Loucy (cell line): ENCODE measurements at regions not wholly inside any gene's neighbourhood (a gene's known extent, or its start where the extent isn't known, plus 50 kb on each side); places are given as distances from the start of the nearest gene placed in this dataset.
A peak's percentile ranks its signal among the peaks of the same experiment; 100 is the strongest.

ENCODE experiments used
- H2AFZ ChIP-seq: fragments of 200-600 bp; sonication (generic); 2 replicates; pipeline ENCODE4 v1.6.0; 2016; ENCODE audit warnings: antibody characterized with exemption, mild to moderate bottlenecking, low read length, moderate library complexity
- H3F3A ChIP-seq: fragments of 200-600 bp; 2 replicates; pipeline ENCODE4 v1.6.0; 2016; ENCODE audit warnings: antibody characterized with exemption, low read depth, mild to moderate bottlenecking
- H3K27me3 ChIP-seq: fragments of 200-600 bp; sonication (generic); 2 replicates; pipeline ENCODE4 v1.6.1; 2014; ENCODE audit warnings: low read length, mild to moderate bottlenecking; ENCODE audit not compliant: insufficient read depth, poor library complexity, severe bottlenecking
- H3K36me3 ChIP-seq: fragments of 200-600 bp; sonication (generic); 2 replicates; pipeline ENCODE4 v1.6.1; 2016; ENCODE audit warnings: low read length; ENCODE audit not compliant: insufficient read depth
- H3K4me1 ChIP-seq: fragments of 200-600 bp; sonication (generic); 2 replicates; pipeline ENCODE4 v1.5.1; 2014; ENCODE audit warnings: low read length, mild to moderate bottlenecking; ENCODE audit not compliant: insufficient read depth, poor library complexity, severe bottlenecking
- H3K4me2 ChIP-seq: fragments of 200-600 bp; sonication (generic); 2 replicates; pipeline ENCODE4 v1.6.0; 2014; ENCODE audit warnings: antibody characterized with exemption, low read length, low read depth, mild to moderate bottlenecking; ENCODE audit not compliant: poor library complexity, severe bottlenecking
- H3K4me3 ChIP-seq: fragments of 200-600 bp; sonication (generic); 2 replicates; pipeline ENCODE4 v1.5.1; 2014; ENCODE audit warnings: low read length, mild to moderate bottlenecking, mixed read lengths; ENCODE audit not compliant: poor library complexity, severe bottlenecking
- H3K79me2 ChIP-seq: fragments of 200-600 bp; sonication (generic); 2 replicates; pipeline ENCODE4 v1.6.1; 2014; ENCODE audit warnings: low read length; ENCODE audit not compliant: insufficient read depth
- H3K9ac ChIP-seq: fragments of 200-600 bp; sonication (generic); 2 replicates; pipeline ENCODE4 v1.6.0; 2014; ENCODE audit warnings: mild to moderate bottlenecking, low read depth, low read length, moderate library complexity; ENCODE audit not compliant: poor library complexity, severe bottlenecking
- H3K9me2 ChIP-seq: fragments of 200-600 bp; sonication (generic); replicated peaks from 2 replicates; pipeline ENCODE4 v1.6.1; 2016; ENCODE audit warnings: low read depth, low read length, mixed read lengths
- H3K9me3 ChIP-seq: fragments of 200-600 bp; sonication (generic); 2 replicates; pipeline ENCODE4 v1.6.1; 2014; ENCODE audit warnings: mild to moderate bottlenecking, antibody characterized with exemption, low read length, low read depth; ENCODE audit not compliant: insufficient read depth
- H4K20me1 ChIP-seq: fragments of 200-600 bp; sonication (generic); 2 replicates; pipeline ENCODE4 v1.6.0; 2014; ENCODE audit warnings: antibody characterized with exemption, low read length, mild to moderate bottlenecking; ENCODE audit not compliant: insufficient read depth, poor library complexity, severe bottlenecking
- EZH2phosphoT487 ChIP-seq: fragments of 200-600 bp; IDR thresholded peaks from 2 replicates; pipeline ENCODE4 v1.6.1; 2018; ENCODE audit warnings: antibody characterized with exemption, mild to moderate bottlenecking, moderate library complexity, borderline replicate concordance
- TF ChIP-seq, protein P1 (sequence below): fragments of 200-600 bp; sonication (generic); conservative IDR thresholded peaks from 2 replicates; pipeline ENCODE4 v1.5.1; 2014; ENCODE audit warnings: mild to moderate bottlenecking, antibody characterized with exemption, low read length

DNA sequence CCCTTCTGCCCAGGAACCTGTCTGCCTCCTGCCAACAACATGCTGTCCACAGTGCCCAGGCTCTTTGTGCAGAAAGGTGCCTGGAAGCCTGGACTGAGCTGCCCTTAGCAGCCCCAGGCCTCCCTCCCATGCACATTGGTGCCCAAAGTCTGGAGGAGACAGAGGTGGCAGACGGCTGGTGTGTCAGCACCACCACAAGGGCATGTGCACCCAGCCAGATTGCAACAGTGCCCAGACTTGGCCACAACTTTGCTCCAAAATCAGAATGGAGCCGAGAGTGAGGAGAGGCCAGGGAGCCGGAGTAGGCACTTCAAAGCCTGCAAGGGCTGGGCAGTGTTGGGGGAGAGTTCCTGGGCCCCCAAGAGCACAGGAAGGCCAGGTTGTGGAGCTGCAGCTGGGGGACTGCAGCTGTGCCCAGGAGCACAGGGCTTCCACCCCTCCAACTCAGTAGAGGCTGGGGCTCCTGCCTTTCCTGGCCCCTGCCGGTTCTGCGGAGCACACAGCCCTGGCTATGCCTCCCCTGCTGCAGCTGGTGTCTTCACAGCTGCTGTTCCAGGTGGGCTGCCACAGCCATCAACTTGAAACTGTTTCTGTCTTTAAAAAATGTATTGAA lies 1255.8 kb downstream of the SLITRK5 start:
- TF ChIP-seq EZH2phosphoT487 = no peak
- TF ChIP-seq, protein P1, sequence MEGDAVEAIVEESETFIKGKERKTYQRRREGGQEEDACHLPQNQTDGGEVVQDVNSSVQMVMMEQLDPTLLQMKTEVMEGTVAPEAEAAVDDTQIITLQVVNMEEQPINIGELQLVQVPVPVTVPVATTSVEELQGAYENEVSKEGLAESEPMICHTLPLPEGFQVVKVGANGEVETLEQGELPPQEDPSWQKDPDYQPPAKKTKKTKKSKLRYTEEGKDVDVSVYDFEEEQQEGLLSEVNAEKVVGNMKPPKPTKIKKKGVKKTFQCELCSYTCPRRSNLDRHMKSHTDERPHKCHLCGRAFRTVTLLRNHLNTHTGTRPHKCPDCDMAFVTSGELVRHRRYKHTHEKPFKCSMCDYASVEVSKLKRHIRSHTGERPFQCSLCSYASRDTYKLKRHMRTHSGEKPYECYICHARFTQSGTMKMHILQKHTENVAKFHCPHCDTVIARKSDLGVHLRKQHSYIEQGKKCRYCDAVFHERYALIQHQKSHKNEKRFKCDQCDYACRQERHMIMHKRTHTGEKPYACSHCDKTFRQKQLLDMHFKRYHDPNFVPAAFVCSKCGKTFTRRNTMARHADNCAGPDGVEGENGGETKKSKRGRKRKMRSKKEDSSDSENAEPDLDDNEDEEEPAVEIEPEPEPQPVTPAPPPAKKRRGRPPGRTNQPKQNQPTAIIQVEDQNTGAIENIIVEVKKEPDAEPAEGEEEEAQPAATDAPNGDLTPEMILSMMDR = no peak
- Histone ChIP-seq H3K4me2 (no peak overlapping the region), H3K4me1 (no peaks in the 10 kb centered on the region), H3K27me3 (no peaks in the 10 kb centered on the region), H3K9ac (no peak overlapping the region), H3F3A (no peaks in the 10 kb centered on the region), H3K79me2 (no peaks in the 10 kb centered on the region), H4K20me1 (no peaks in the 10 kb centered on the region), H3K4me3 (no peak overlapping the region), H3K36me3 (no peaks in the 10 kb centered on the region), H3K9me2 (no peaks in the 10 kb centered on the region), H2AFZ (no peak overlapping the region), H3K9me3 (peaks cover 11% of the 10 kb centered on the region; the same call in 1 of the 2 replicates)

DNA sequence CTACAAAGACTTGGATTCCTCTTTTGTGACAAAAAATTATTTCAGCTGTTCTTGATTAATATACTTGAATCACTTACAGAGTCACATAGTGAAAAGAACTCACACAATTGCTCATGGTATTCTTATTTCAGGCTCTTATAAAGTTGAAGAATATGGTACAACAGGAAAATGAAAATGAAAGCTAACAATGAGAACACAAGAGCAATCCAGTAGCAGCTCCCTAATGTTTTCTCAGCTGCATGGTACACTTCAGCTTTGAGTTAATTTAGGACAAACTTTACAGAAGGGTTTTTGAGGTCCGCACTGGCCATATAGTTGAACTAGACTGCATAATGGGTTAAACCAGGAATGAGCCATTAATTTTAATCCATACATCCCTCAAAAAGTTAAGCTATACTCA lies 1261.8 kb downstream of the SLITRK5 start:
- Histone ChIP-seq H3K4me2 (peak overlapping the region; percentile 36), H3F3A (no peaks in the 10 kb centered on the region), H3K9me3 (no peaks in the 10 kb centered on the region), H3K9me2 (no peaks in the 10 kb centered on the region), H3K36me3 (no peaks in the 10 kb centered on the region), H3K79me2 (no peaks in the 10 kb centered on the region), H3K9ac (no peak overlapping the region), H3K4me1 (no peaks in the 10 kb centered on the region), H4K20me1 (no peaks in the 10 kb centered on the region), H2AFZ (peak overlapping the region; percentile 78), H3K4me3 (peak overlapping the region; percentile 36), H3K27me3 (no peaks in the 10 kb centered on the region)
- TF ChIP-seq, protein P1 = no peak
- no peak for TF ChIP-seq EZH2phosphoT487

DNA sequence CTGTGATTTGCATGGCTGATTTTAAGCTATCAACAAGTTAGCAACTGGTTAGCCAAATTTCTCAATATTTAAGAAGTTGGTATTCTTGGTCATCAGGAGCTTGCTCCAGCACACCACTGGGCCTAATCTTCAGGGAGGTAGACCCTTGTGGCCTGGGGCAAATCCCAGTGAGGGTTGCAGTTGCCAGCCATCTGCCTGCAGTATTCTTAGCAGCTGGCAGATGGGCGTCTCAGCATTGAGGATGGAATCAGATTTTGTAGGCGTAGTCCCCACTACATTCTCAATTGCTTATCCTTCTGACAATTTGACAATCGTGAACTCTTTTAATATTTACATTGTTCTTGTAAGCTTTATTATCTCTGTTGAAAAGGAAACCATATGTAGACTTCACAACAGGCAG lies 1266.2 kb downstream of the SLITRK5 start:
- Histone ChIP-seq H4K20me1 (no peaks in the 10 kb centered on the region), H3F3A (no peaks in the 10 kb centered on the region), H3K36me3 (no peaks in the 10 kb centered on the region), H3K27me3 (no peaks in the 10 kb centered on the region), H3K9ac (no peak overlapping the region), H3K4me3 (no peak overlapping the region), H3K4me2 (no peak overlapping the region), H3K9me3 (no peaks in the 10 kb centered on the region), H3K79me2 (no peaks in the 10 kb centered on the region), H2AFZ (no peak overlapping the region), H3K4me1 (no peaks in the 10 kb centered on the region), H3K9me2 (no peaks in the 10 kb centered on the region)
- TF ChIP-seq EZH2phosphoT487 = no peak
- TF ChIP-seq, protein P1 = no peak
